ENCODE measurements at regions not wholly inside any gene's neighbourhood (a gene's known extent, or its start where the extent isn't known, plus 50 kb on each side); places are given as distances from the start of the nearest gene placed in this dataset.

DNA sequence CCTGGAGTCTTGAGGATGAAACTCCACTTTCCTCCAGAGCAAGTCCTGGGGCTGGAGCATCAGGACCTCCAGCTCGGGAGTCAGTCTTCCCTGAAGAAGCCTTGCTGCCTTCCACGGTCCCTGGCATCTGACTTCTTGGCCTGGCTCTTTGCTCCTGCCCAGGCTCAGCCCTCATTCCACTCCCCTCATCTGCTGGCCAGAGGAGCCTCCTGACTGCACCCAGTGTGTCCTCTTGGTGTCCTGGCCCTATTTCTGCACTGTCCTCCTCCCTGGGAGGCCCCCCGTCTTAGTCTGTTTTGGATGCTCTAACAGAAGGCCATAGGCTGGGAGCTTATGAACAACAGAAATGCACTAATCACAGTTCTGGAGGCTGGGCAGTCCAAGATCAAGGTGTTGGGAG, 231.5 kb downstream of the LOXHD1 start:
- Mint-ChIP-seq H3K4me3 (ENCODE audit: unreplicated experiment) (no peak overlapping the region), H3K4me1 (ENCODE audit: low read depth) (peaks cover 7% of the 10 kb centered on the region), H3K36me3 (ENCODE audit: low read depth) (no peaks in the 10 kb centered on the region), H3K9me3 (ENCODE audit: low read depth) (no peaks in the 10 kb centered on the region), H3K27ac (ENCODE audit: unreplicated experiment) (no peak overlapping the region), H3K27me3 (ENCODE audit: low read depth) (peaks cover 17% of the 10 kb centered on the region)
- TF ChIP-seq, protein P1, sequence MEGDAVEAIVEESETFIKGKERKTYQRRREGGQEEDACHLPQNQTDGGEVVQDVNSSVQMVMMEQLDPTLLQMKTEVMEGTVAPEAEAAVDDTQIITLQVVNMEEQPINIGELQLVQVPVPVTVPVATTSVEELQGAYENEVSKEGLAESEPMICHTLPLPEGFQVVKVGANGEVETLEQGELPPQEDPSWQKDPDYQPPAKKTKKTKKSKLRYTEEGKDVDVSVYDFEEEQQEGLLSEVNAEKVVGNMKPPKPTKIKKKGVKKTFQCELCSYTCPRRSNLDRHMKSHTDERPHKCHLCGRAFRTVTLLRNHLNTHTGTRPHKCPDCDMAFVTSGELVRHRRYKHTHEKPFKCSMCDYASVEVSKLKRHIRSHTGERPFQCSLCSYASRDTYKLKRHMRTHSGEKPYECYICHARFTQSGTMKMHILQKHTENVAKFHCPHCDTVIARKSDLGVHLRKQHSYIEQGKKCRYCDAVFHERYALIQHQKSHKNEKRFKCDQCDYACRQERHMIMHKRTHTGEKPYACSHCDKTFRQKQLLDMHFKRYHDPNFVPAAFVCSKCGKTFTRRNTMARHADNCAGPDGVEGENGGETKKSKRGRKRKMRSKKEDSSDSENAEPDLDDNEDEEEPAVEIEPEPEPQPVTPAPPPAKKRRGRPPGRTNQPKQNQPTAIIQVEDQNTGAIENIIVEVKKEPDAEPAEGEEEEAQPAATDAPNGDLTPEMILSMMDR (IDR thresholded peaks at IDR 0.05): no peak
- no peak for DNase-seq (ENCODE audit: low spot score)

DNA sequence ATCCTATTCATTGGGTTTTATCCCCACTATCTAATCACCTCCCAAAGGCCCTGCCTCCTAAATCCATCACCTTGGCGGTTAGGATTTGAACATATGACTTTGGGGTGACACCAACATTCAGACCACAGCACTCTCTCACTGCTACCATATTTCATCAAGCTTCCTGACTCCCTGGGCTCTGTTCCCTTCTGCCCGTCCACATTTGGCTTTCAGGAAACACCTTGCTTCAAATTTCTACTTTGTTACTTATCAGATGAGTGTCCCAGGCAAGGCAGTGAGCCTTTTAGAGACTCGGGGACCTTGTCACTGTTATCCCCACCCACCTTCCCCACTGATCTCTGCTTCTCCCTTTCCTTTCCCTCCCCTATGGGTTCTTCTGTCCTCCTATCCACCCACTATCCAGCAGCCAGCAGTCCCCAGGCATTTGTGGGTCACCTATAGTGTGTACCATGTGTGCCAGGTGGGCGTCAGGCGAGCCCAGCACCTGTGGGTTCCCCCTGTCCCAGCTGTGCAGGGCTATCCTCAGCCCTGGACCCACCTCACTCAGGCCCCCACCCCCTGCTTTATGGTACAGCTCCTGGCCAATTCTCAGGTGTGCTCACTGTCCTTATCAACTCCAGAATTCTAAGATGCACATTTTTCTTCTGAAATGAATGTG, 230.9 kb downstream of the LOXHD1 start:
- TF ChIP-seq, protein P1 (IDR thresholded peaks at IDR 0.05): no peak
- peaks cover 7% of the 10 kb centered on the region for H3K4me1 Mint-ChIP-seq (ENCODE audit: low read depth)
- H3K4me3 Mint-ChIP-seq (ENCODE audit: unreplicated experiment): no peak overlapping the region
- no peaks in the 10 kb centered on the region for H3K36me3 Mint-ChIP-seq (ENCODE audit: low read depth)
- H3K27ac Mint-ChIP-seq (ENCODE audit: unreplicated experiment): no peak overlapping the region
- DNase-seq (ENCODE audit: low spot score): no peak
- peaks cover 23% of the 10 kb centered on the region for H3K27me3 Mint-ChIP-seq (ENCODE audit: low read depth)
- H3K9me3 Mint-ChIP-seq (ENCODE audit: low read depth): no peaks in the 10 kb centered on the region

DNA sequence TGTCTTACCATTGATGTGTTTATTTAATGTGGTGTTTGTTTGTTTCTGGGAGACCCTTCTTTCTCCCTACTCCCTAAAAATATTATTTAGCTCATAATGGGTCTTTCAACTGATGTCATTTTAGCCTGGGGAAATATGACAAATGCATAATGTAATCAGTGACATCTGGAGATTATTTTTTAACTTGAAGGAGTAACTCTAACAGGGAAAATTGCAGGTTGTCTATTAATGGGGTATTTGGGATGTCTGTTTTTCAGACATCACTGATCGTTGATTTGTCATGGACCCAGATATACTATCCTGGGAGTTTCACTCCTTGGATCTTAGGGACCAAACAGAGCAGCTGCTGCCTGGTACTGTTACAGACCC, 230.4 kb downstream of the LOXHD1 start:
- DNase-seq (ENCODE audit: low spot score): no peak
- no peak overlapping the region for H3K27ac Mint-ChIP-seq (ENCODE audit: unreplicated experiment)
- H3K36me3 Mint-ChIP-seq (ENCODE audit: low read depth): no peaks in the 10 kb centered on the region
- peaks cover 28% of the 10 kb centered on the region for H3K27me3 Mint-ChIP-seq (ENCODE audit: low read depth)
- no peak overlapping the region for H3K4me3 Mint-ChIP-seq (ENCODE audit: unreplicated experiment)
- H3K4me1 Mint-ChIP-seq (ENCODE audit: low read depth): peaks cover 7% of the 10 kb centered on the region
- no peaks in the 10 kb centered on the region for H3K9me3 Mint-ChIP-seq (ENCODE audit: low read depth)
- TF ChIP-seq, protein P1 (IDR thresholded peaks at IDR 0.05): no peak

Data from chondrocyte (in vitro differentiated cells).